M059J (cell line): ENCODE measurements at regions not wholly inside any gene's neighbourhood (a gene's known extent, or its start where the extent isn't known, plus 50 kb on each side); places are given as distances from the start of the nearest gene placed in this dataset.
"Not testable (repeated sequence)": the region's sequence is repeated elsewhere in the genome, so short reads cannot be mapped to it uniquely, and the experiment has no call there.

Experiments
- DNase-seq: peaks from one replicate; pipeline ENCODE4 v3.0.0-alpha.2; 2012; ENCODE audit warnings: low read depth

- peak; percentile 69 for DNase-seq
Observed at GRCh38 chr7:79553811-79554555, 100.5 kb upstream of the MAGI2 start.

GRCh38 chr7:79552463-79552862 lies 99.0 kb upstream of the MAGI2 start:
- no peak for DNase-seq

- DNase-seq: peak; percentile 37
Observed at GRCh38 chr7:79548727-79549126, 95.3 kb upstream of the MAGI2 start.

- no peak for DNase-seq
Observed at GRCh38 chr7:79547132-79547531, 93.7 kb upstream of the MAGI2 start.

GRCh38 chr7:79540592-79540991 lies 87.1 kb upstream of the MAGI2 start:
- no peak for DNase-seq

- DNase-seq: no peak
Observed at GRCh38 chr7:79534128-79534527, 80.7 kb upstream of the MAGI2 start.

GRCh38 chr7:79531905-79532664 lies 78.6 kb upstream of the MAGI2 start:
- DNase-seq: peak; percentile 25

GRCh38 chr7:79531116-79531515 lies 77.6 kb upstream of the MAGI2 start:
- no peak for DNase-seq

GRCh38 chr7:79529881-79530235 lies 76.4 kb upstream of the MAGI2 start:
- peak; percentile 57 for DNase-seq

- peak; percentile 31 for DNase-seq
Observed at GRCh38 chr7:79529214-79529880, 75.9 kb upstream of the MAGI2 start.

GRCh38 chr7:79528421-79528820 lies 75.0 kb upstream of the MAGI2 start:
- DNase-seq: peak; percentile 34

GRCh38 chr7:79524048-79524447 lies 70.6 kb upstream of the MAGI2 start:
- DNase-seq: no peak

- no peak for DNase-seq
Observed at GRCh38 chr7:79523436-79523835, 70.0 kb upstream of the MAGI2 start.

- no peak for DNase-seq
Observed at GRCh38 chr7:79520543-79520942, 67.1 kb upstream of the MAGI2 start.

- no peak for DNase-seq
Observed at GRCh38 chr7:79515358-79515757, 61.9 kb upstream of the MAGI2 start.

- no peak for DNase-seq
Observed at GRCh38 chr7:79513261-79513660, 59.8 kb upstream of the MAGI2 start.

GRCh38 chr7:79512261-79512660 lies 58.8 kb upstream of the MAGI2 start:
- DNase-seq: no peak

GRCh38 chr7:79511056-79511455 lies 57.6 kb upstream of the MAGI2 start:
- DNase-seq: not testable (repeated sequence)

- DNase-seq: no peak
Observed at GRCh38 chr7:79507131-79507530, 53.7 kb upstream of the MAGI2 start.

GRCh38 chr7:79506481-79506880 lies 53.0 kb upstream of the MAGI2 start:
- peak; percentile 74 for DNase-seq

- peak; percentile 79 for DNase-seq
Observed at GRCh38 chr7:79504607-79505389, 51.3 kb upstream of the MAGI2 start.
